ENCODE measurements at regions not wholly inside any gene's neighbourhood (a gene's known extent, or its start where the extent isn't known, plus 50 kb on each side); places are given as distances from the start of the nearest gene placed in this dataset.

DNA sequence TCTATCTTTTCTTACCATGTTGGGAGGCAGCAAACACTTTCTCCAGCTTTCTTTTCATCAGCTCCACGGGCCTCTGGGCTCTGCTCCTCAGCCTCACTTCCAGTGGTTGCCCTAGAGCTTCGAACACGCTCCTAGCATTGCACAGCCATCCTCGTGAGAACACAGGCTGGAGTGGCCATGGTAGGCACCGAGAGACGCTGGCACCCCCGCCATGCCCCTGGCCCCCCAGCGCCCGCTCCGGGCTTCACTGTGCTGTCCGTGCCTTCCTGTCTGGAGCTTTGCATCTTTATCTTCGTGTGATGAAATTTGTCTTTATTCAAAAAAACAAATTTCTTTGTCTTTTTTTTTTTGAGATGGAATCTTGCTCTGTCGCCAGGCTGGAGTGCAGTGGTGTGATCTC, 352.2 kb downstream of the TMEM121 start:
- Histone ChIP-seq H3F3A (replicated peaks; ENCODE audit: low read depth) (no peaks in the 10 kb centered on the region), H3K9me2 (ENCODE audit: insufficient read depth) (no peaks in the 10 kb centered on the region), H3K27ac (ENCODE audit: low read depth) (no peak overlapping the region), H3K4me1 (ENCODE audit: insufficient read depth) (no peaks in the 10 kb centered on the region), H3K79me2 (replicated peaks; ENCODE audit: insufficient read depth) (no peaks in the 10 kb centered on the region), H3K4me3 (no peak overlapping the region), H3K36me3 (ENCODE audit: insufficient read depth) (no peaks in the 10 kb centered on the region), H4K20me1 (replicated peaks; ENCODE audit: insufficient read depth) (no peaks in the 10 kb centered on the region), H3K27me3 (ENCODE audit: insufficient read depth) (no peaks in the 10 kb centered on the region), H2AFZ (no peak overlapping the region), H3K4me2 (no peak overlapping the region)
- no peak for TF ChIP-seq CREB1 (CRISPR knock-in tag; IDR thresholded peaks at IDR 0.05; ENCODE audit: low read depth)
- no peak for TF ChIP-seq JUNB (IDR thresholded peaks at IDR 0.05; ENCODE audit: unreplicated experiment)
- no peak for TF ChIP-seq STAT1 (IDR thresholded peaks at IDR 0.05; ENCODE audit: unreplicated experiment)
- TF ChIP-seq, protein P1, sequence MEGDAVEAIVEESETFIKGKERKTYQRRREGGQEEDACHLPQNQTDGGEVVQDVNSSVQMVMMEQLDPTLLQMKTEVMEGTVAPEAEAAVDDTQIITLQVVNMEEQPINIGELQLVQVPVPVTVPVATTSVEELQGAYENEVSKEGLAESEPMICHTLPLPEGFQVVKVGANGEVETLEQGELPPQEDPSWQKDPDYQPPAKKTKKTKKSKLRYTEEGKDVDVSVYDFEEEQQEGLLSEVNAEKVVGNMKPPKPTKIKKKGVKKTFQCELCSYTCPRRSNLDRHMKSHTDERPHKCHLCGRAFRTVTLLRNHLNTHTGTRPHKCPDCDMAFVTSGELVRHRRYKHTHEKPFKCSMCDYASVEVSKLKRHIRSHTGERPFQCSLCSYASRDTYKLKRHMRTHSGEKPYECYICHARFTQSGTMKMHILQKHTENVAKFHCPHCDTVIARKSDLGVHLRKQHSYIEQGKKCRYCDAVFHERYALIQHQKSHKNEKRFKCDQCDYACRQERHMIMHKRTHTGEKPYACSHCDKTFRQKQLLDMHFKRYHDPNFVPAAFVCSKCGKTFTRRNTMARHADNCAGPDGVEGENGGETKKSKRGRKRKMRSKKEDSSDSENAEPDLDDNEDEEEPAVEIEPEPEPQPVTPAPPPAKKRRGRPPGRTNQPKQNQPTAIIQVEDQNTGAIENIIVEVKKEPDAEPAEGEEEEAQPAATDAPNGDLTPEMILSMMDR (conservative IDR thresholded peaks at IDR 0.05; ENCODE audit: low read depth in 2 of 2) = no peak
- TF ChIP-seq ZNF462 (CRISPR knock-in tag; IDR thresholded peaks at IDR 0.05) = no peak
- no peak for TF ChIP-seq EZH2 (IDR thresholded peaks at IDR 0.05; ENCODE audit: low read depth, unreplicated experiment)
- no peak for TF ChIP-seq ETS1 (IDR thresholded peaks at IDR 0.05)
- no peak for TF ChIP-seq EZH2phosphoT487 (IDR thresholded peaks at IDR 0.05; ENCODE audit: unreplicated experiment)
- no peak for TF ChIP-seq REST (IDR thresholded peaks at IDR 0.05; ENCODE audit: unreplicated experiment)
- no peak for TF ChIP-seq ZNF331 (CRISPR knock-in tag; IDR thresholded peaks at IDR 0.05; ENCODE audit: low read depth)
- Mint-ChIP-seq H3K27ac (no peak overlapping the region), H3K9me3 (peaks cover 92% of the 10 kb centered on the region), H3K4me3 (no peak overlapping the region), H3K27me3 (ENCODE audit: insufficient read depth, low read depth, poor library complexity) (peaks cover 14% of the 10 kb centered on the region), H3K4me1 (no peaks in the 10 kb centered on the region), H3K36me3 (ENCODE audit: low read depth) (peaks cover 25% of the 10 kb centered on the region)
- DNase-seq (ENCODE audit: low spot score) = no peak
- ATAC-seq = no peak
